Parathyroid adenoma (tissue), 2 donors: ENCODE measurements at regions not wholly inside any gene's neighbourhood (a gene's known extent, or its start where the extent isn't known, plus 50 kb on each side); places are given as distances from the start of the nearest gene placed in this dataset.

Experiments used
- H2AFZ ChIP-seq: fragments of 300-600 bp; sonication (generic); one replicate; pipeline ENCODE4 v1.7.0; 2017; ENCODE audit warnings: antibody characterized with exemption, mild to moderate bottlenecking
- H3K27ac ChIP-seq: fragments of 300-600 bp; sonication (generic); one replicate; pipeline ENCODE4 v1.7.0; 2017
- H3K27me3 ChIP-seq: fragments of 300-600 bp; sonication (generic); one replicate; pipeline ENCODE4 v1.7.0; 2017; ENCODE audit warnings: low read length; ENCODE audit not compliant: control insufficient read depth, insufficient read depth
- H3K36me3 ChIP-seq: fragments of 300-600 bp; sonication (generic); one replicate; pipeline ENCODE4 v1.7.0; 2017; ENCODE audit warnings: low read length; ENCODE audit not compliant: control insufficient read depth, insufficient read depth
- H3K4me1 ChIP-seq: fragments of 300-600 bp; sonication (generic); one replicate; pipeline ENCODE4 v1.7.0; 2017; ENCODE audit warnings: control low read depth
- H3K4me2 ChIP-seq: fragments of 300-600 bp; sonication (generic); one replicate; pipeline ENCODE4 v1.7.0; 2017; ENCODE audit warnings: low read length
- H3K4me3 ChIP-seq: fragments of 300-600 bp; sonication (generic); one replicate; pipeline ENCODE4 v1.7.0; 2017; ENCODE audit warnings: low read depth, low read length
- H3K79me2 ChIP-seq: fragments of 300-600 bp; sonication (generic); one replicate; pipeline ENCODE4 v1.7.0; 2017; ENCODE audit warnings: control low read depth
- H3K9ac ChIP-seq: fragments of 300-600 bp; sonication (generic); one replicate; pipeline ENCODE4 v1.7.0; 2017; ENCODE audit warnings: mild to moderate bottlenecking
- H3K9me3 ChIP-seq: fragments of 300-600 bp; sonication (generic); one replicate; pipeline ENCODE4 v1.7.0; 2017; ENCODE audit warnings: low read length; ENCODE audit not compliant: control insufficient read depth
- TF ChIP-seq, protein P1 (sequence below): fragments of 300-600 bp; sonication (generic); IDR thresholded peaks from one replicate; pipeline ENCODE4 v1.7.0; 2017; ENCODE audit warnings: antibody characterized with exemption, mild to moderate bottlenecking
- donor health status: primary hyperparathyroidism.

DNA sequence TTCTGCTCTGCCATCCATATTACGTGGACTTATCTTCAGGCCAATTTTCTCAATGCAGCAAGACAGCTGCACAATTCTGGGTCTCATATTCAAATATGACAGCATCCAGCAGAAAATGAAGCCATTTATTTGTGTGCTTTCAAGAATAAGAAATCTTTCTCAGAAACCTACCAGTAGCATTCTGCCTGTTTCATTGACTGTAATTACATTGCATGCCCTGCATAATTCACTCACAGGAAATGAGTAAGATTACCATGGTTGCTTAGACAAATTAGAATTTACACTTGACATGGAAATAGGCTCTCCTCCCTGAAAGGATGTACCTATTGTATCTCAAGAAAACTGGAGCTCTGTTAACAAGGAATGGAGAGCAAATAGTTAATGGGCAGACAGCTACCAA, 346.6 kb upstream of the DCBLD2 start:
- peak overlapping the region; percentile 56 for H2AFZ ChIP-seq
- H3K27me3 ChIP-seq = no peaks in the 10 kb centered on the region
- H3K27ac ChIP-seq = peak overlapping the region; percentile 92
- H3K4me3 ChIP-seq = no peak overlapping the region
- TF ChIP-seq, protein P1, sequence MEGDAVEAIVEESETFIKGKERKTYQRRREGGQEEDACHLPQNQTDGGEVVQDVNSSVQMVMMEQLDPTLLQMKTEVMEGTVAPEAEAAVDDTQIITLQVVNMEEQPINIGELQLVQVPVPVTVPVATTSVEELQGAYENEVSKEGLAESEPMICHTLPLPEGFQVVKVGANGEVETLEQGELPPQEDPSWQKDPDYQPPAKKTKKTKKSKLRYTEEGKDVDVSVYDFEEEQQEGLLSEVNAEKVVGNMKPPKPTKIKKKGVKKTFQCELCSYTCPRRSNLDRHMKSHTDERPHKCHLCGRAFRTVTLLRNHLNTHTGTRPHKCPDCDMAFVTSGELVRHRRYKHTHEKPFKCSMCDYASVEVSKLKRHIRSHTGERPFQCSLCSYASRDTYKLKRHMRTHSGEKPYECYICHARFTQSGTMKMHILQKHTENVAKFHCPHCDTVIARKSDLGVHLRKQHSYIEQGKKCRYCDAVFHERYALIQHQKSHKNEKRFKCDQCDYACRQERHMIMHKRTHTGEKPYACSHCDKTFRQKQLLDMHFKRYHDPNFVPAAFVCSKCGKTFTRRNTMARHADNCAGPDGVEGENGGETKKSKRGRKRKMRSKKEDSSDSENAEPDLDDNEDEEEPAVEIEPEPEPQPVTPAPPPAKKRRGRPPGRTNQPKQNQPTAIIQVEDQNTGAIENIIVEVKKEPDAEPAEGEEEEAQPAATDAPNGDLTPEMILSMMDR = no peak
- no peaks in the 10 kb centered on the region for H3K9me3 ChIP-seq
- H3K36me3 ChIP-seq = no peaks in the 10 kb centered on the region
- no peak overlapping the region for H3K4me2 ChIP-seq
- no peak overlapping the region for H3K9ac ChIP-seq
- H3K79me2 ChIP-seq = no peaks in the 10 kb centered on the region
- H3K4me1 ChIP-seq = peaks cover 52% of the 10 kb centered on the region

GRCh38 chr3:99246010-99246654, 344.6 kb upstream of the DCBLD2 start:
- Histone ChIP-seq H3K4me3 (no peak overlapping the region), H3K4me2 (peak overlapping the region; percentile 18), H3K36me3 (no peaks in the 10 kb centered on the region), H2AFZ (peak overlapping the region; percentile 48), H3K9me3 (no peaks in the 10 kb centered on the region), H3K4me1 (peaks cover 41% of the 10 kb centered on the region), H3K79me2 (no peaks in the 10 kb centered on the region), H3K9ac (no peak overlapping the region), H3K27ac (peak overlapping the region; percentile 66), H3K27me3 (no peaks in the 10 kb centered on the region)
- TF ChIP-seq, protein P1 = no peak

DNA sequence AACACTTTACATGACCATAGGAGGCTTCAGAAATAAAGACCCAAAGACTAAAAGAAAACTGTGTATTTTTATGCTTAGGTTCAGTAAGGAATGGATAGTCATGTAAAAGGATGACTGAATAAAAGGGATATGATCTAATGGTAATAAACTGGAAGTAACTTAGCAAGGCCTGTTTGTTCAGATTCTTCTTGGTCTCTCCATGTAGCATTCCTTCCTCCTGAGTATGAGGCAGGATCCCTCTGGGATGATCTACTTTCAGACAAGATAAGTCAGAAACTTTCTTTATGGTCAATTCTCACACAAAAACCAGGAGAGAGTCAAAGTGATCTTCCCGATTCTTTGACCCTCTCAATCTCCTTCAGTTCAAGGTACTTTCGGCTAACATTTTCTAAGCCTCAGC, 340.8 kb upstream of the DCBLD2 start:
- H3K9me3 ChIP-seq = no peaks in the 10 kb centered on the region
- no peaks in the 10 kb centered on the region for H3K36me3 ChIP-seq
- no peak overlapping the region for H3K9ac ChIP-seq
- TF ChIP-seq, protein P1 = no peak
- peaks cover 14% of the 10 kb centered on the region for H3K4me1 ChIP-seq
- H3K4me3 ChIP-seq = no peak overlapping the region
- no peak overlapping the region for H3K27ac ChIP-seq
- H2AFZ ChIP-seq = no peak overlapping the region
- H3K79me2 ChIP-seq = no peaks in the 10 kb centered on the region
- H3K27me3 ChIP-seq = no peaks in the 10 kb centered on the region
- no peak overlapping the region for H3K4me2 ChIP-seq

GRCh38 chr3:99240700-99241099, 339.2 kb upstream of the DCBLD2 start:
- no peak overlapping the region for H3K4me2 ChIP-seq
- H3K9ac ChIP-seq = no peak overlapping the region
- no peak overlapping the region for H3K4me3 ChIP-seq
- H2AFZ ChIP-seq = peak overlapping the region; percentile 57
- H3K79me2 ChIP-seq = no peaks in the 10 kb centered on the region
- no peaks in the 10 kb centered on the region for H3K36me3 ChIP-seq
- H3K4me1 ChIP-seq = peaks cover 5% of the 10 kb centered on the region
- H3K27ac ChIP-seq = peak overlapping the region; percentile 25
- TF ChIP-seq, protein P1 = no peak
- no peaks in the 10 kb centered on the region for H3K27me3 ChIP-seq
- H3K9me3 ChIP-seq = no peaks in the 10 kb centered on the region

DNA sequence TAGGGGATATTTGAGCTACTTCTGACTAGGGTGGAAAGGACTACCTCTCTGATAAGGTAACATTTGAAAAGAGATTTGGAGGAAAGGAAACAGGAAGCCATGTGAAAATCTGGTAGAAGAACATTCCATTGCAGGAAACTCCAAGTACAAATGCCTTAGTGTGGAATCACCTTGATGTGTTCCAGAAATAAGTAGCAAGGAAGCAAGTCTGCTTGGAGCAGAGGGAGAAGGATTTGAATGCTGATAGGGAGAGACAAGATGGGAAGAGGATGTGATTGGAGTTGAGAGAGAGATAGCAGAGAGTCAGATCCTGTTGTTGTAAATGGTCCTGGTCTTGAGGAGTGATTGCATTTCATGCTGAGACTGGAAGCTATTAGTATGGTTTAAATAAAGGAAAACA, 335.1 kb upstream of the DCBLD2 start:
- H3K36me3 ChIP-seq = no peaks in the 10 kb centered on the region
- TF ChIP-seq, protein P1 = no peak
- peaks cover 5% of the 10 kb centered on the region for H3K4me1 ChIP-seq

More for the DNA sequence above, 335.1 kb upstream of the DCBLD2 start:
- Histone ChIP-seq H2AFZ (no peak overlapping the region), H3K4me2 (no peak overlapping the region), H3K79me2 (no peaks in the 10 kb centered on the region), H3K27ac (no peak overlapping the region), H3K27me3 (no peaks in the 10 kb centered on the region), H3K4me3 (no peak overlapping the region), H3K9ac (no peak overlapping the region), H3K9me3 (no peaks in the 10 kb centered on the region)
